ENCODE measurements at regions not wholly inside any gene's neighbourhood (a gene's known extent, or its start where the extent isn't known, plus 50 kb on each side); places are given as distances from the start of the nearest gene placed in this dataset.

- DNase-seq (ENCODE audit: low spot score) = no peak
- no peaks in the 10 kb centered on the region for H3K27me3 ChIP-seq (replicated peaks; ENCODE audit: insufficient read depth)
- H3K4me1 ChIP-seq (ENCODE audit: control insufficient read depth in 1 of 2, low read depth in 2 of 2) = no peaks in the 10 kb centered on the region
- ATAC-seq (ENCODE audit: insufficient number of reproducible peaks, low FRiP score, low read depth) = no peak
- no peaks in the 10 kb centered on the region for H3K9me3 ChIP-seq
- no peak overlapping the region for H3K4me3 ChIP-seq
- TF ChIP-seq, protein P1, sequence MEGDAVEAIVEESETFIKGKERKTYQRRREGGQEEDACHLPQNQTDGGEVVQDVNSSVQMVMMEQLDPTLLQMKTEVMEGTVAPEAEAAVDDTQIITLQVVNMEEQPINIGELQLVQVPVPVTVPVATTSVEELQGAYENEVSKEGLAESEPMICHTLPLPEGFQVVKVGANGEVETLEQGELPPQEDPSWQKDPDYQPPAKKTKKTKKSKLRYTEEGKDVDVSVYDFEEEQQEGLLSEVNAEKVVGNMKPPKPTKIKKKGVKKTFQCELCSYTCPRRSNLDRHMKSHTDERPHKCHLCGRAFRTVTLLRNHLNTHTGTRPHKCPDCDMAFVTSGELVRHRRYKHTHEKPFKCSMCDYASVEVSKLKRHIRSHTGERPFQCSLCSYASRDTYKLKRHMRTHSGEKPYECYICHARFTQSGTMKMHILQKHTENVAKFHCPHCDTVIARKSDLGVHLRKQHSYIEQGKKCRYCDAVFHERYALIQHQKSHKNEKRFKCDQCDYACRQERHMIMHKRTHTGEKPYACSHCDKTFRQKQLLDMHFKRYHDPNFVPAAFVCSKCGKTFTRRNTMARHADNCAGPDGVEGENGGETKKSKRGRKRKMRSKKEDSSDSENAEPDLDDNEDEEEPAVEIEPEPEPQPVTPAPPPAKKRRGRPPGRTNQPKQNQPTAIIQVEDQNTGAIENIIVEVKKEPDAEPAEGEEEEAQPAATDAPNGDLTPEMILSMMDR (IDR thresholded peaks at IDR 0.05) = no peak
- no peaks in the 10 kb centered on the region for H3K36me3 ChIP-seq
- H3K27ac ChIP-seq = no peak overlapping the region
Observed at GRCh38 chr5:30030101-30030500, 1163.4 kb upstream of the CDH6 start.

DNA sequence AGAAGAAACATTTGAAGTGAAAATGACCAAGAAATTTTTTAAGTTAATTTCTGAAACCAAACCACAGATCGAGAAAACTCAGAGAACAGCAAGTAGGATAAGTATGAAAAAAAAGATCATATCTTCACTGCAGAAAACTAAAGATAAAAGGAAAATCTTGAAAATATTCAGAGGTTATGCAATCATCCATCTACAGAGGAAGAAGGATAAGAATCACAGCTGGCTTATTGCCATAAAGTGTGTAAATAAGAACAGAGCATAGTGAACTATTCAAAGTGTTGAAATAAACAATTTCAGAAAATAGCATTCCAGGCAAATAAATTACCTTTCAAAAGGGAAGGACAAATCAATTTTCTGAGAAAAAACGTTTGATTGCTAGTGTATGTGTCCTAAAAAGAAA lies 1191.7 kb upstream of the CDH6 start:
- Histone ChIP-seq H3K36me3 (no peaks in the 10 kb centered on the region), H3K4me3 (no peak overlapping the region), H3K4me1 (ENCODE audit: control insufficient read depth in 1 of 2, low read depth in 2 of 2) (no peaks in the 10 kb centered on the region), H3K27me3 (replicated peaks; ENCODE audit: insufficient read depth) (no peaks in the 10 kb centered on the region), H3K9me3 (no peaks in the 10 kb centered on the region), H3K27ac (no peak overlapping the region)
- ATAC-seq (ENCODE audit: insufficient number of reproducible peaks, low FRiP score, low read depth) (no peak), DNase-seq (ENCODE audit: low spot score) (no peak)
- TF ChIP-seq, protein P1 (IDR thresholded peaks at IDR 0.05) = no peak

- no peak for ATAC-seq (ENCODE audit: insufficient number of reproducible peaks, low FRiP score, low read depth)
- no peaks in the 10 kb centered on the region for H3K9me3 ChIP-seq
- no peak for DNase-seq (ENCODE audit: low spot score)
- no peak overlapping the region for H3K4me3 ChIP-seq
- H3K4me1 ChIP-seq (ENCODE audit: control insufficient read depth in 1 of 2, low read depth in 2 of 2) = no peaks in the 10 kb centered on the region
- H3K27ac ChIP-seq = no peak overlapping the region
- no peaks in the 10 kb centered on the region for H3K36me3 ChIP-seq
- no peaks in the 10 kb centered on the region for H3K27me3 ChIP-seq (replicated peaks; ENCODE audit: insufficient read depth)
- TF ChIP-seq, protein P1 (IDR thresholded peaks at IDR 0.05) = no peak
Observed at GRCh38 chr5:30000231-30000630, 1193.3 kb upstream of the CDH6 start.

GRCh38 chr5:29995154-29995553 lies 1198.3 kb upstream of the CDH6 start:
- H3K27ac ChIP-seq = no peak overlapping the region
- H3K36me3 ChIP-seq = no peaks in the 10 kb centered on the region
- no peaks in the 10 kb centered on the region for H3K9me3 ChIP-seq
- TF ChIP-seq, protein P1 (IDR thresholded peaks at IDR 0.05) = no peak
- no peaks in the 10 kb centered on the region for H3K27me3 ChIP-seq (replicated peaks; ENCODE audit: insufficient read depth)
- DNase-seq (ENCODE audit: low spot score) (no peak), ATAC-seq (ENCODE audit: insufficient number of reproducible peaks, low FRiP score, low read depth) (no peak)
- H3K4me3 ChIP-seq = no peak overlapping the region
- no peaks in the 10 kb centered on the region for H3K4me1 ChIP-seq (ENCODE audit: control insufficient read depth in 1 of 2, low read depth in 2 of 2)

DNA sequence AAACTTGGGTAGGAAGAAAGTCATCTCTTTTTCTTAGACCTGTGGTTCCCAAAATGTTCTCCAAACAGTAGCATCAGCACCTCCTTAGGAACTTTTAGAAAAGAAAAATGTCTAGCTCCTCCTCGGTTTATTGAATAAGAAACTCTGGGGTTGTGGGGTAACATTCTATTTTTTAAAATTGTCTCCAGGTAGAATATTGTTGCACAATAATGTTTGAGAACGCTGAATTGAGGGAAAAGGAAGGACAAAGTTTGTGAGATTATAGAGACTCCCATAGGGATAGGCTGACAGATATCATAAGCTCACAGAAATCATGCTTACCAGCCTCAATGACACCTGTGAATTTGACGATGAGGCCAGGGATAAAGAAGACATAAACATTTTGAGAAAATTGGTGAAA lies 1199.0 kb upstream of the CDH6 start:
- Histone ChIP-seq H3K4me1 (ENCODE audit: control insufficient read depth in 1 of 2, low read depth in 2 of 2) (no peaks in the 10 kb centered on the region), H3K4me3 (no peak overlapping the region), H3K27me3 (replicated peaks; ENCODE audit: insufficient read depth) (no peaks in the 10 kb centered on the region), H3K27ac (no peak overlapping the region), H3K36me3 (no peaks in the 10 kb centered on the region), H3K9me3 (no peaks in the 10 kb centered on the region)
- ATAC-seq (ENCODE audit: insufficient number of reproducible peaks, low FRiP score, low read depth) (no peak), DNase-seq (ENCODE audit: low spot score) (no peak)
- TF ChIP-seq, protein P1 (IDR thresholded peaks at IDR 0.05) = no peak
